Immature natural killer cell (primary cell): ENCODE measurements at regions not wholly inside any gene's neighbourhood (a gene's known extent, or its start where the extent isn't known, plus 50 kb on each side); places are given as distances from the start of the nearest gene placed in this dataset.

Experiments used
- DNase-seq, 3 donors: peaks; one replicate each; pipeline ENCODE4 v3.0.0; 2022; ENCODE audit warnings: mixed read lengths in 1 of 3
- H3K27ac Mint-ChIP-seq, 6 donors: one replicate each; pipeline ENCODE4 v1.8.0; 2020; ENCODE audit warnings: mixed read lengths in 6 of 6, mild to moderate bottlenecking in 5 of 6, inconsistent platforms in 4 of 6, moderate library complexity in 3 of 6
- H3K27me3 Mint-ChIP-seq, 3 donors: one replicate each; pipeline ENCODE4 v1.8.0; 2020 to 2021; ENCODE audit warnings: low read depth in 3 of 3, mild to moderate bottlenecking in 3 of 3, mixed read lengths in 3 of 3, moderate library complexity in 3 of 3, inconsistent platforms in 1 of 3
- H3K36me3 Mint-ChIP-seq, 3 donors: one replicate each; pipeline ENCODE4 v1.8.0; 2020; ENCODE audit warnings: mixed read lengths in 3 of 3, inconsistent platforms in 2 of 3, mild to moderate bottlenecking in 2 of 3
- H3K4me1 Mint-ChIP-seq, 2 donors: one replicate each; pipeline ENCODE4 v1.8.0; 2020; ENCODE audit warnings: inconsistent platforms in 2 of 2, mild to moderate bottlenecking in 2 of 2, mixed read lengths in 2 of 2, moderate library complexity in 1 of 2
- H3K4me3 Mint-ChIP-seq, 5 donors: one replicate each; pipeline ENCODE4 v1.8.0; 2020; ENCODE audit warnings: mild to moderate bottlenecking in 5 of 5, mixed read lengths in 5 of 5, inconsistent platforms in 3 of 5, moderate library complexity in 3 of 5
- H3K9me3 Mint-ChIP-seq, 6 donors: one replicate each; pipeline ENCODE4 v1.8.0; 2020; ENCODE audit warnings: mild to moderate bottlenecking in 6 of 6, mixed read lengths in 6 of 6, inconsistent platforms in 4 of 6, moderate library complexity in 3 of 6

DNA sequence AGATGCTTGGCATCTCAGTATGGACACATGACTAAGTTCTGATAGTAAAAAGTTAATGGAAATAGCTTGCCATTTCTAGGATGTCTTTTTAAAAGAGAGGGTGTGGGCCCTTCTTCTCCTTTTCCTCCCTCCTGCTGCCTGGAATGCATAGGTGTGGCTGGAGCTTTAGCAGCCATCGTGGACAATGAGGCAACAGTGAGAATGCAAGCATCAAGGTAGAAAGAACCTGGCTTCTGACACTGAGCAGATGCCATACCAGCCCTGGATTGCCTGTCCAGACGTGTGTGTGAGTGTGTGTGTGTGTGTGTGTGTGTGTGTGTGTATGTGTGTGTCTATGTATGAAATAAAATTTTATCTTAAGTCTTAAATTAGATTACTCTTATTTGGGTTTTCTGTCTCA is 660.1 kb downstream of the XIRP2 start:
- H3K9me3 Mint-ChIP-seq = peaks cover 0 to 6% (median 2%) of the 10 kb centered on the region in 6 donors
- no peaks in the 10 kb centered on the region for H3K36me3 Mint-ChIP-seq
- DNase-seq = no peak
- peaks cover 0 to 3% (median 0%) of the 10 kb centered on the region in 3 donors for H3K27me3 Mint-ChIP-seq
- H3K27ac Mint-ChIP-seq = no peak overlapping the region
- no peak overlapping the region for H3K4me3 Mint-ChIP-seq
- H3K4me1 Mint-ChIP-seq = no peaks in the 10 kb centered on the region

DNA sequence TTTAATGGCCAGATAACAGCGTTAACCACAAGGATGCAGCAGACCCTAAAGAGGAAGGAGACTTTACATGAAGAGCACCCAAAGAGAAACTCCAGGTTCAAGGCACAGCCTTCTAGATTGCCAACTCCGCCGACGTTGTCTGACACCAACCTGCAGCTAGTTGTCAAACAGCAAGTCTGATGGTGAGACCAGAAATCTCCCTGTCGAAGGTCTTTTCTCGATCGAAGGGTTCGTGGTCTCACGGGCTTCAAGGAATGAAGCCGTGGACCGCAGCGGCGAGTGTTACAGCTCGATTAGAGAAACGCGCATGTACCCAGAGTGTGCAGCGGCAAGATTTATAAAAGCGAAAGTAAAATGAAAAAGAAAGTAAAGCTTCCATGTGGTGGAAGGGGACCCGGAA is 656.3 kb downstream of the XIRP2 start:
- Mint-ChIP-seq H3K9me3 (peaks cover 0 to 5% (median under 1%) of the 10 kb centered on the region in 6 donors), H3K4me1 (no peaks in the 10 kb centered on the region), H3K27me3 (peaks cover 0 to 2% (median 2%) of the 10 kb centered on the region in 3 donors), H3K36me3 (no peaks in the 10 kb centered on the region), H3K27ac (no peak overlapping the region), H3K4me3 (no peak overlapping the region)
- no peak for DNase-seq

- no peak overlapping the region for H3K4me3 Mint-ChIP-seq
- no peaks in the 10 kb centered on the region for H3K4me1 Mint-ChIP-seq
- H3K27me3 Mint-ChIP-seq = peaks cover 0 to 2% (median 2%) of the 10 kb centered on the region in 3 donors
- no peak overlapping the region for H3K27ac Mint-ChIP-seq
- DNase-seq = no peak
- H3K9me3 Mint-ChIP-seq = peaks cover 0 to 5% (median under 1%) of the 10 kb centered on the region in 6 donors
- H3K36me3 Mint-ChIP-seq = no peaks in the 10 kb centered on the region
Measured at GRCh38 chr2:167543721-167544120, 655.4 kb downstream of the XIRP2 start.

GRCh38 chr2:167537743-167538142 is 649.5 kb downstream of the XIRP2 start:
- H3K4me3 Mint-ChIP-seq = no peak overlapping the region
- no peaks in the 10 kb centered on the region for H3K4me1 Mint-ChIP-seq
- H3K9me3 Mint-ChIP-seq = peaks cover 3 to 6% (median 5%) of the 10 kb centered on the region in 6 donors
- H3K27ac Mint-ChIP-seq = no peak overlapping the region
- DNase-seq = no peak
- H3K27me3 Mint-ChIP-seq = peaks cover 0 to 2% (median 0%) of the 10 kb centered on the region in 3 donors
- H3K36me3 Mint-ChIP-seq = peaks cover 0 to 3% (median 0%) of the 10 kb centered on the region in 3 donors

DNA sequence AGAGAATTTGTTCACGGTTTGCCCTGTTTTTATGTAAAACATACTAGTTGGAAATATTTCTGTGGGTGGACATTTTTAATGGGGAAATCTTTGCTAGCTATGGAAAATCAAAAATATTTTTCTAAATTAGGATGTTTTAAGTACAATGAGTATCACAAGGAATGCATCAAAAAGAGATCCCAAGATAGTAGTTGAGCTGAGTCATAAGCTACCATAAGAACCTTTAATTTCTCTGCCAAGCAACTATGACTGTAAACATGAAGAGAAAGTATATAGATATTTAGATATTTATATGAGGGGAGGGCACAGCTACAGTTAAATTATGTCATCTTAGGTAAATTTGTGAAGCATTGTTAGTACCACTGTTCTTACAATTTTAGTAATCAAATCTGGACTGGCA is 646.2 kb downstream of the XIRP2 start:
- DNase-seq = no peak
- Mint-ChIP-seq H3K27me3 (no peaks in the 10 kb centered on the region), H3K4me1 (no peaks in the 10 kb centered on the region), H3K9me3 (peaks cover 3 to 7% (median 5%) of the 10 kb centered on the region in 6 donors), H3K36me3 (peaks cover 0 to 3% (median 0%) of the 10 kb centered on the region in 3 donors), H3K4me3 (no peak overlapping the region), H3K27ac (no peak overlapping the region)

GRCh38 chr2:167524786-167525185 is 636.5 kb downstream of the XIRP2 start:
- no peak overlapping the region for H3K4me3 Mint-ChIP-seq
- peaks cover 0 to 2% (median 0%) of the 10 kb centered on the region in 3 donors for H3K27me3 Mint-ChIP-seq
- no peaks in the 10 kb centered on the region for H3K4me1 Mint-ChIP-seq
- DNase-seq = no peak
- H3K9me3 Mint-ChIP-seq = peaks cover 0 to 4% (median 2%) of the 10 kb centered on the region in 6 donors
- H3K36me3 Mint-ChIP-seq = no peaks in the 10 kb centered on the region
- no peak overlapping the region for H3K27ac Mint-ChIP-seq

DNA sequence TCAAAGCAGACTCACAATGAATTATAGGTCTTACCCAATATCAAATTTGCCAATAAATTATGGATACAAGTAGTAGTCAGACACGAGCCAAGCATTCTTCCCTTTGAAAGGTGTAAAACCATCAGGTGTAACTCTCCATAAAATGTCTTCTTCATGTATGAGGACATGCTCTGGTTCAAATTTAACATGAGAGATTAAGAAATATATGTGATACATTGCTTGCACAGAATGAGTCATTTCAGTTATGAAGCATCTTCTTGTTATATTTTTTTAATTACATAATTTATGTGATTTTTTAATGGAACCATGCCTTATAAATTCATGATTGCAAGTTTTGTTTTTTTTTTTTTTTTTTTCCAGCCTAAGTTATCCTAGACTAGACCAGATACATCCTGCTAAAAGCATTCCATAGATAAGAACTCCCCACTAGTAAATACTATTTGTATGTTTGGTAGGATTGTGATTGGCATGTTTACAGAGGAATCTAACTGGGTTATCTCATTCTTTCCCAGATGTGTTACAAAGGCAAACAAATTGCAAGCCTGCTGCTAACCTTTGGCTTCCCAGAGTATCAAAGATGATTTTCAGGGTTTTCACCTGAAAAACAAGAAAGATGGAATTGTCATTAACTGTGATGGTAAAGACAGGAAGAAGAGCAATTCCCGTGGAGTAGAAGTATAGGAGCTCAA is 621.9 kb downstream of the XIRP2 start:
- H3K4me1 Mint-ChIP-seq = no peaks in the 10 kb centered on the region
- H3K4me3 Mint-ChIP-seq = no peak overlapping the region
- no peaks in the 10 kb centered on the region for H3K36me3 Mint-ChIP-seq
- peaks cover 0 to 2% (median 1%) of the 10 kb centered on the region in 3 donors for H3K27me3 Mint-ChIP-seq
- no peak overlapping the region for H3K27ac Mint-ChIP-seq
- no peak for DNase-seq
- peaks cover 0 to 7% (median under 1%) of the 10 kb centered on the region in 6 donors for H3K9me3 Mint-ChIP-seq

DNA sequence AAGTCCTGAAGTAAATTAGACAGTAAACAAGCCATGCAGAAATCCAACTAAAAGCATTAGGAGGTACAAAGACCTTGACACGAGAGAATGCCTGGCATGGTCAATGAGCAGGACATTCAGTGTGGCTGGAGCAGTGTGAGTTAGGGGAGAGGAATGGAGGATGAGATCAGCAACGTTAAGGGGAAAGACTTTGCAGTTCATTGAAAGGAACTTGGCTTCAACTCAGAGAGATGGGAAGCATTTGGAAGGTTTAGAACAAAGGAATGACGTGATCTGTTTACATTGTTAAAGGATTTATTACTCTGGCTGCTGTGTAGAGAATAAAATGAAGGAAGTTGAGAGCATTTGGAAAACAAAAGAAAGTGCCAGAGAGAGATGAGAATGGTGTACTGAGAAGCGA is 621.3 kb downstream of the XIRP2 start:
- H3K4me3 Mint-ChIP-seq = no peak overlapping the region
- H3K4me1 Mint-ChIP-seq = no peaks in the 10 kb centered on the region
- no peaks in the 10 kb centered on the region for H3K36me3 Mint-ChIP-seq
- DNase-seq = no peak
- peaks cover 0 to 2% (median 1%) of the 10 kb centered on the region in 3 donors for H3K27me3 Mint-ChIP-seq
- H3K27ac Mint-ChIP-seq = no peak overlapping the region
- peaks cover 0 to 7% (median under 1%) of the 10 kb centered on the region in 6 donors for H3K9me3 Mint-ChIP-seq

GRCh38 chr2:167508709-167509108 is 620.4 kb downstream of the XIRP2 start:
- H3K9me3 Mint-ChIP-seq = peaks cover 0 to 7% (median under 1%) of the 10 kb centered on the region in 6 donors
- DNase-seq = no peak
- H3K4me1 Mint-ChIP-seq = no peaks in the 10 kb centered on the region
- no peak overlapping the region for H3K4me3 Mint-ChIP-seq
- no peak overlapping the region for H3K27ac Mint-ChIP-seq
- no peaks in the 10 kb centered on the region for H3K36me3 Mint-ChIP-seq
- H3K27me3 Mint-ChIP-seq = peaks cover 1 to 2% (median 1%) of the 10 kb centered on the region in 3 donors

GRCh38 chr2:167506395-167506794 is 618.1 kb downstream of the XIRP2 start:
- H3K27ac Mint-ChIP-seq = no peak overlapping the region
- no peaks in the 10 kb centered on the region for H3K4me1 Mint-ChIP-seq
- H3K27me3 Mint-ChIP-seq = peaks cover 0 to 4% (median 1%) of the 10 kb centered on the region in 3 donors
- DNase-seq = no peak
- H3K9me3 Mint-ChIP-seq = peaks cover 0 to 7% (median under 1%) of the 10 kb centered on the region in 6 donors
- no peaks in the 10 kb centered on the region for H3K36me3 Mint-ChIP-seq
- no peak overlapping the region for H3K4me3 Mint-ChIP-seq

DNA sequence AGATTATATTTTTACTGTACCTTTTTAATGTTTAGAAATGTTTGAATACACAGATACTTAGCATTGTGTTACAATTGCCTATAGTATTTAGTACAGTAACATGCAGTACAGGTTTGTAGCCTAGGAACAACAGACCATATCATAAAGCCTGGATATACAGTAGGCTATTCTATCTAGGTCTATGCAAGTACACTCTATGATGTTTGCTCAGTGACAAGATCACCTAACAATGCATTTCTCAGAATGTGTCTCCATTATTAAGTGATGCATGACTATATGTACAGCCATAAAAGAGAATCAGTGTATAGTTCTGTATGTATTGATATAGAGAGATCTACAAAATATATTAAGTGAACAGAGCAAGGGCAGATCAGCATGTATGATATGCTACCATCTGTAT is 616.4 kb downstream of the XIRP2 start:
- Mint-ChIP-seq H3K9me3 (peaks cover 0 to 7% (median 2%) of the 10 kb centered on the region in 6 donors), H3K4me1 (no peaks in the 10 kb centered on the region), H3K27me3 (peaks cover 0 to 4% (median 1%) of the 10 kb centered on the region in 3 donors), H3K4me3 (no peak overlapping the region), H3K27ac (no peak overlapping the region), H3K36me3 (no peaks in the 10 kb centered on the region)
- no peak for DNase-seq

GRCh38 chr2:167504061-167504460 is 615.8 kb downstream of the XIRP2 start:
- no peak overlapping the region for H3K4me3 Mint-ChIP-seq
- H3K36me3 Mint-ChIP-seq = no peaks in the 10 kb centered on the region
- no peak overlapping the region for H3K27ac Mint-ChIP-seq
- H3K9me3 Mint-ChIP-seq = peaks cover 0 to 4% (median 3%) of the 10 kb centered on the region in 6 donors
- H3K4me1 Mint-ChIP-seq = no peaks in the 10 kb centered on the region
- peaks cover 0 to 4% (median 1%) of the 10 kb centered on the region in 3 donors for H3K27me3 Mint-ChIP-seq
- DNase-seq = no peak

GRCh38 chr2:167501618-167502017 is 613.3 kb downstream of the XIRP2 start:
- H3K27ac Mint-ChIP-seq = no peak overlapping the region
- H3K27me3 Mint-ChIP-seq = peaks cover 0 to 4% (median 2%) of the 10 kb centered on the region in 3 donors
- no peaks in the 10 kb centered on the region for H3K4me1 Mint-ChIP-seq
- H3K4me3 Mint-ChIP-seq = no peak overlapping the region
- H3K36me3 Mint-ChIP-seq = no peaks in the 10 kb centered on the region
- no peak for DNase-seq
- peaks cover 0 to 12% (median 3%) of the 10 kb centered on the region in 6 donors for H3K9me3 Mint-ChIP-seq

DNA sequence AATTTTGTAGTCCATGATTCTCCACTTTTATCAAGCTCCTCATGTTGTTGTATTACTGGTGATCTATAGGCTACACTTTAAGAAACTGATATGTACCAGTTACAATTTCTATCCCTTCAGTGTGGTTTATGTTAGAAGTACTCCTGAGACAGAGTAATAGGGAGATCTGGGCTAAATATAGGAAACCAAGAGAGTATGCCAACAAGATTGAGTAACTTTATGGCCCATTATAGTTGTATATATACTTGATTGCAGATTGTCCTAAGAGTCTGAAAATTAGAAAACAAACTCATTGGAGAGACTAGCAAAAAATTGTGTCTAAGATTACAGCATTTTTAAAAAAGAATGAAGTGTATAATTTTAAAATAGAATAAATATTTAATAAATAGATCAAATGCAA is 605.6 kb downstream of the XIRP2 start:
- no peak for DNase-seq
- Mint-ChIP-seq H3K27me3 (peaks cover 0 to 2% (median 0%) of the 10 kb centered on the region in 3 donors), H3K4me1 (no peaks in the 10 kb centered on the region), H3K36me3 (no peaks in the 10 kb centered on the region), H3K27ac (no peak overlapping the region), H3K9me3 (peaks cover 0 to 14% (median 2%) of the 10 kb centered on the region in 6 donors), H3K4me3 (no peak overlapping the region)

DNA sequence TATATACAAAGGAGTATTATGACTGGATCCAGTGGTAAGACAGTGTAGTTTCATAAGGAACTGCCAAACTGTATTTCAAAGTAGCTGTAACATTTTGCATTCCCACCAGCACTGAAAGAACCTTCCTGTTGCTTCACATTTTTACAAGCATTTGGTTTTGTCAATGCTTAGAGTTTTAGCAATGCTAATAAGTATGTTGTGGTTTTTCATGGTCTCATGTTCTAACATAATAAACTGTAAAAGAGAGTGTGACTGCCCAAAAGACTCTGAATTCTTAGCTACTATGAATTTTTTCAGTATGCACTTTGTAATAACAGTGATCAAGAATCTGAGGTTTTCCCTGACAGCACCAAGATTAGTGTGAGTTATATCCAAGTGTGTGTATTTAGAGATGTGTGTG is 604.2 kb downstream of the XIRP2 start:
- H3K9me3 Mint-ChIP-seq = peaks cover 0 to 12% (median 2%) of the 10 kb centered on the region in 6 donors
- peaks cover 0 to 2% (median 0%) of the 10 kb centered on the region in 3 donors for H3K27me3 Mint-ChIP-seq
- no peak overlapping the region for H3K4me3 Mint-ChIP-seq
- no peaks in the 10 kb centered on the region for H3K4me1 Mint-ChIP-seq
- H3K36me3 Mint-ChIP-seq = no peaks in the 10 kb centered on the region
- no peak for DNase-seq
- no peak overlapping the region for H3K27ac Mint-ChIP-seq
